Stimulated activated CD4-positive, alpha-beta T cell treated with anti-CD3 and anti-CD28 coated beads, TNF-alpha, amount 100 ng/mL, for 1 hour (primary cell): ENCODE measurements at regions not wholly inside any gene's neighbourhood (a gene's known extent, or its start where the extent isn't known, plus 50 kb on each side); places are given as distances from the start of the nearest gene placed in this dataset.

ENCODE experiments used
- DNase-seq, 3 donors: peaks; one replicate each; pipeline ENCODE4 v3.0.0-alpha.2; 2020; ENCODE audit warnings: low read depth in 3 of 3, low spot score in 1 of 3

- DNase-seq: no peak
These were observed 58.4 kb downstream of the ARL4C start for GRCh38 chr2:234438305-234438977.

- no peak for DNase-seq
These were observed 59.1 kb downstream of the ARL4C start for GRCh38 chr2:234437642-234438304.

- no peak for DNase-seq
These were observed 60.4 kb downstream of the ARL4C start for GRCh38 chr2:234436482-234436837.

GRCh38 chr2:234435836-234436481, 60.9 kb downstream of the ARL4C start:
- no peak for DNase-seq

- DNase-seq: no peak
These were observed 63.7 kb downstream of the ARL4C start for GRCh38 chr2:234433201-234433600.

GRCh38 chr2:234430871-234431270, 66.0 kb downstream of the ARL4C start:
- DNase-seq: no peak

GRCh38 chr2:234429265-234429664, 67.6 kb downstream of the ARL4C start:
- no peak for DNase-seq

GRCh38 chr2:234427081-234428061, 69.5 kb downstream of the ARL4C start:
- DNase-seq: no peak

GRCh38 chr2:234426616-234427015, 70.3 kb downstream of the ARL4C start:
- no peak for DNase-seq

GRCh38 chr2:234425639-234426603, 71.0 kb downstream of the ARL4C start:
- peak in 2 of 3 donors; percentile 52 to 65 for DNase-seq

GRCh38 chr2:234423884-234424283, 73.0 kb downstream of the ARL4C start:
- no peak for DNase-seq

- DNase-seq: no peak
These were observed 73.9 kb downstream of the ARL4C start for GRCh38 chr2:234422981-234423431.

- no peak for DNase-seq
These were observed 74.6 kb downstream of the ARL4C start for GRCh38 chr2:234422273-234422732.

- no peak for DNase-seq
These were observed 76.5 kb downstream of the ARL4C start for GRCh38 chr2:234420408-234420807.

GRCh38 chr2:234419726-234420125, 77.2 kb downstream of the ARL4C start:
- DNase-seq: no peak

GRCh38 chr2:234415706-234416105, 81.2 kb downstream of the ARL4C start:
- no peak for DNase-seq

- DNase-seq: no peak
These were observed 82.3 kb downstream of the ARL4C start for GRCh38 chr2:234414596-234414995.

- no peak for DNase-seq
These were observed 84.2 kb downstream of the ARL4C start for GRCh38 chr2:234412726-234413125.

- DNase-seq: no peak
These were observed 85.1 kb downstream of the ARL4C start for GRCh38 chr2:234411793-234412192.

- DNase-seq: no peak
These were observed 86.4 kb downstream of the ARL4C start for GRCh38 chr2:234410526-234410925.
